ENCODE measurements at regions not wholly inside any gene's neighbourhood (a gene's known extent, or its start where the extent isn't known, plus 50 kb on each side); places are given as distances from the start of the nearest gene placed in this dataset.

DNA sequence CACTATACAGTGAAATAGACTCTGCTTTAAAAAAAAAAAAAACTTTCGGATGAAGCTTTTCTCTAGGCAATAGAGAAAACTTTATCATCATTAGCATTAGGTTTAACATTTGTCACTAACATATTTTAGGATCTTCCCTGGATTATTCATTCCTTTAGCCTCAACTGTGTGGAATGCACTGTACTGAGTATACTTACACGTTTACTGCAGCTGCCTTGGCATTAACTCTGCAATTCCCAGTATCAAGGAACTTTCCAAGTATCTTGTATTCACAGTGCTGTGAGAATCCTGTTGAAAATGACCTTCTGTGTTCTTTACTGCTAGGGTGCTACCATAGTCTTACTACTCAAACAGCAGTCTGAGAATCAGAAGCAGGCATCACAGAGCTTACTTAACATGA, 328.2 kb upstream of the COL3A1 start:
- in situ Hi-C loops (cut with HindIII; ENCODE audit: low pct_unique_long_range_greater_than_20kb, low sequenced_read_pairs), result no loop called here
- DNase-seq (ENCODE audit: low read depth, low spot score), result no peak

DNA sequence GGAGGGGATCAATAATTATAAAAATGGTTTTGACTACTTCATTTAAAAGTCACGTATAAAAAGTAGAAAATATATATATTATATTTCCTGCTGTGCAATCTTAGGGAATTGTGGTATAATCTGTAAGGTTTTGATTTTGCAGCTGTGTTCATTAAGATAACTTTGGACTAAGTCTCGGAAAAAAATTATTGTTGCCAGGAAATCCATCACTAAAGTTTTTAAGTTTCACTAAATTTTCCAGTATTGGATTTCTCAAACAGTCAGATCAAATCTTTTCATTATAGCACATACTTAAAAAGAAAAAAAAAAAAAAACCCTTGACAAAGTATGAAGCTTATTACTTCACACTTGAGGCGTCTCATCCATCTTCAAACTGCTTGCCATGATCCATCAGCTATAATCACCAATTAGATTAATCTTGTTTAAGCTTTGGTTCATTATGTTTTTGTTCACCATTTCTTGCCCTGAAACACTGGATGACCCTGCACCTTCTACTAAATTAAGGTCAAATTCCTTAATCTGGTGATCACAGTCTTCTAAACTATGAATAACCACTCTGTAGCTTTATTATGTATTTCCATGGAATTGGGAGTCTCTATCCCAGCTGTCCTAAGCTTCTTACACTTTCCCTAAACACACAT, 326.6 kb upstream of the COL3A1 start:
- in situ Hi-C loops (cut with HindIII; ENCODE audit: low pct_unique_long_range_greater_than_20kb, low sequenced_read_pairs), result no loop called here
- no peak for DNase-seq (ENCODE audit: low read depth, low spot score)

DNA sequence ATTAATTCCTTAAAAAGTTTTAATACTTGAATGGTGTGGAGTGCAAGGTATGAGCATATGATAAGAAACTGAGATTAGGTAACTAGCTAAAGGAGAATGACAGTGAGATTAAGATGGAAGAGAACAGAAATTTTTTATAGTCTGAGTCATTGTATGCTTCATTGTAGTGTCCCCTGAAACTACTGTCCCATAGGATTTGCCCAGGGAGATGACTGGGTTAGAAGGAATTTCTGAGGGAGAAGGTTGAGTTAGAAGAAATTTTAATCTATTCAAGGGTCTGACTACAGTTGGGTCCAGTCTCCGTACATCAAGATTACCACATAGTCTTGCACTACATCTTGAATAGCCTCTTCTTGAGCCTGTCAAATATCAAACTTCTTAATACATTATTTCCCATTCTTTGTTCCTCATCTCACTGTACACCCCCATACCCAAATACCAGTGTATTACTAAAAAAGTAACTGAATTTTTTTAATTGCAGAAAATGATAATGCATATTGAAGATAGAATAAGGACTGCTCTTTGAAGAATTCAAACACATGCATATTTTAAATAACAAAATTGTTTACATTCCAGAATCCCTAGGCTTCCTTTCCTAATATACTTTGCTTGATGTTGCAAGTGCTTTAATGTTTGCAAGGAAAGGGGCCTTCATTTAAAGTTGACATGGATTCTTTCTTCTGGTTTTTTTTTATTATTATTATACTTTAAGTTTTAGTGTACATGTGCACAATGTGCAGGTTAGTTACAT, 314.3 kb upstream of the COL3A1 start:
- no peak for DNase-seq (ENCODE audit: low read depth, low spot score)

GRCh38 chr2:188663301-188663700, 310.9 kb upstream of the COL3A1 start:
- no peak for DNase-seq (ENCODE audit: low read depth, low spot score)
- in situ Hi-C loops (cut with HindIII; ENCODE audit: low pct_unique_long_range_greater_than_20kb, low sequenced_read_pairs), result no loop called here

More for the DNA sequence above, 314.3 kb upstream of the COL3A1 start:
- in situ Hi-C loops (cut with HindIII; ENCODE audit: low pct_unique_long_range_greater_than_20kb, low sequenced_read_pairs), result no loop called here

GRCh38 chr2:188664416-188664815, 309.8 kb upstream of the COL3A1 start:
- in situ Hi-C loops (cut with HindIII; ENCODE audit: low pct_unique_long_range_greater_than_20kb, low sequenced_read_pairs), result no loop called here
- no peak for DNase-seq (ENCODE audit: low read depth, low spot score)

DNA sequence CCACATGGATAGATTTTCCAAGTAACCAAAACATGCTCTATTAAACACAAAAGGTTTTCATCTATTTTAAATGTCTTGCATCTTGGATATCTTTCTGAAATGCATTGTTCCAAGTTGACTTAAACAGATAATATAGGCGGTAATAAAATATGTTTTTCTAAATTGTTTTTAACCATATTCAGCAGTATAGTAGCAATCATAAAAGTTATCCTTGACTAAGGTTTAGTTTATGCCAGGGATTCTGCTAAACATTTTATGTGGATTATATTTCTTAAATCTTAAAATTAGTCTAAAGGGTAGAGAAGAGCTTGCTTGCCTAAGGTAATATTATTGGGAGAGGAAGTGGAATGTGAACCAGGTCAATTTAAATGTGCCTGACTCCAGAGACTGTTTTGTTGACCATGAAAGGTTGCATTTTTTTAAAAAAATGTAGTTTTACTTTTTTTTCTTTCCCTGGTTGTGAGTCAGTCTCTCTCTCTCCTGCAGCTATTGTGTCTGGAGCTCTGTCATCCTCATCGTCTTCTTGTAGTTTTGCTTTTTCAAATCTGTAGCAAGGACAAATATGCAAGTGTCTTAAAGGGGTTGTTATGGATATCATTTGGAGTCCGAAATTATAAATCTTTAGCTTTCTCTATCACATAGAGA, 309.1 kb upstream of the COL3A1 start:
- in situ Hi-C loops (cut with HindIII; ENCODE audit: low pct_unique_long_range_greater_than_20kb, low sequenced_read_pairs), result no loop called here
- DNase-seq (ENCODE audit: low read depth, low spot score), result no peak

- in situ Hi-C loops (cut with HindIII; ENCODE audit: low pct_unique_long_range_greater_than_20kb, low sequenced_read_pairs), result no loop called here
- DNase-seq (ENCODE audit: low read depth, low spot score), result no peak
Observed at GRCh38 chr2:188665727-188666304, 308.4 kb upstream of the COL3A1 start.

- in situ Hi-C loops (cut with HindIII; ENCODE audit: low pct_unique_long_range_greater_than_20kb, low sequenced_read_pairs), result no loop called here
Observed at GRCh38 chr2:188666503-188666902, 307.7 kb upstream of the COL3A1 start.

GRCh38 chr2:188668017-188668680, 306.0 kb upstream of the COL3A1 start:
- DNase-seq (ENCODE audit: low read depth, low spot score), result no peak
- in situ Hi-C loops (cut with HindIII; ENCODE audit: low pct_unique_long_range_greater_than_20kb, low sequenced_read_pairs), result no loop called here

More at GRCh38 chr2:188666503-188666902, 307.7 kb upstream of the COL3A1 start:
- no peak for DNase-seq (ENCODE audit: low read depth, low spot score)

GRCh38 chr2:188675391-188676009, 298.7 kb upstream of the COL3A1 start:
- no peak for DNase-seq (ENCODE audit: low read depth, low spot score)
- in situ Hi-C loops (cut with HindIII; ENCODE audit: low pct_unique_long_range_greater_than_20kb, low sequenced_read_pairs), result no loop called here

DNA sequence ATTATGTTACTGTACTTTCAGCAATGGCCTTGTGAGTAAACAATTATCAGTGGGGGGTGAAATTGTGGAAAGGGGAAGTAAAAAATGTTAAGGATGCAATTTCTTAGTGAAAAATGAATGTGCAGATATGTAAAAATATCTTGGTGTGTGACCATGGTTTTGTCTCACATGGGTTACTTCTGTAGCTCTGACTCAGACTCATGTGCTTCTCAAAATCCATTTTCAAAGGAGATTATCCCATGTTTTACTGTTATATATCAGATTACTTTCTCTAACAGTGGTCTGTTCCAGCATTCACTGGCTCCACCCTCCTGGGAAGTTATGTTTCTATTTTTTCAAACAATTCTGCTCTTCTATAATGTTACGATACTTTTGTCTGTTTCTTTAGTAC, 298.2 kb upstream of the COL3A1 start:
- in situ Hi-C loops (cut with HindIII; ENCODE audit: low pct_unique_long_range_greater_than_20kb, low sequenced_read_pairs), result no loop called here
- DNase-seq (ENCODE audit: low read depth, low spot score), result peak; percentile 41

DNA sequence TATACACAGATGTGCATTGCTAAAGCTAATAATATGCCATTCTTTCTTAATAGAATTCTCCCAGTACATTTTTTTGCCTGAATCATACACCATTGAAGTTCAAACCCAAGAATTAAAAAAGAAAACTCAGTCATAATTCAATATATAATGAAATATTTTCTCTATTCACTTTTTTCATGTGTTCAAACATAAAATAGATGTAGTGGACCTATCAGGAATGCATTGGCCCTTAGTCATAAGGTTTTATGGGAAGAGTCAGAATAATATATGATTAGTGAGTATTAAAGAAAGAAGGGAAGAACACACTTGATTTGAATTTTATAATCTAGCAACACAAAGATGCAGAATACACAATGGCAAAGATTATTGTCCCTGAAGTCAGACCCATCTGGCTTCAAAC, 297.0 kb upstream of the COL3A1 start:
- in situ Hi-C loops (cut with HindIII; ENCODE audit: low pct_unique_long_range_greater_than_20kb, low sequenced_read_pairs), result no loop called here

DNA sequence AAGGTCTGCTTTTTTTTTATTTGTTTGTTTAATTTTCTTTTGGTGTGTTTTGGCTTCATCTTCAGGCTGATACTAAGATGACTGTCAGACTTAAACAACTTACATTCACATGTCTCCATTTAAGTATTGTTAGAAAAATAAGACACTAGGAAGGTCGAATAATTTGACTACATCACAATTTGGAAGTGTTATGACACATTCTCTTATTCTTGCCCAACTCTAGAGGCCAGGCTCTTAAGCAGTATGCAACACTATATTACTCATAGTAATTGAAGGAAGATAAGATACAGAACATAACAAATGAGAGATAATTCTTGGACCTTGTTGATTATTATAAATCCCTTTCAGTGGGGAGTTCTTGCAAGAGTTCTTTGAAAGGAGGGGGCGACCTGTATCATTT, 295.3 kb upstream of the COL3A1 start:
- in situ Hi-C loops (cut with HindIII; ENCODE audit: low pct_unique_long_range_greater_than_20kb, low sequenced_read_pairs), result no loop called here
- DNase-seq (ENCODE audit: low read depth, low spot score), result no peak

More for the DNA sequence above, 297.0 kb upstream of the COL3A1 start:
- no peak for DNase-seq (ENCODE audit: low read depth, low spot score)

DNA sequence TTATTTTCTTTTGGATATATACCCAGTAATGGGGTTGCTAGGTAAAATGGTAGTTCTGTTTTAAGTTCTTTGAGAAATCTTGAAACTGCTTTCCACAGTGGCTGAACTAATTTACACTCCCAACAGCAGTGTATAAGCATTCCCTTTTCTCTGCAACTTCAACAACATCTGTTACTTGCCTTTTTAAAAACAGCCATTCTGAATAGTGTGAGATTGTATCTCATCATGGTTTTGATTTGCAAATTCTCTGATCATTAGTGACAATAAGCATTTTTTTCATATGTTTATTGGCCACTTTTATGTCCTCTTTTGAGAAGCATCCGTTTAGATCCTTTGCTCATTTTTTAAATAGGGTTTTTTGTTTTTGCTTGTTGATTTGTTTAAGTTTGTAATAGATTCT, 291.3 kb upstream of the COL3A1 start:
- in situ Hi-C loops (cut with HindIII; ENCODE audit: low pct_unique_long_range_greater_than_20kb, low sequenced_read_pairs), result no loop called here
- DNase-seq (ENCODE audit: low read depth, low spot score), result no peak

DNA sequence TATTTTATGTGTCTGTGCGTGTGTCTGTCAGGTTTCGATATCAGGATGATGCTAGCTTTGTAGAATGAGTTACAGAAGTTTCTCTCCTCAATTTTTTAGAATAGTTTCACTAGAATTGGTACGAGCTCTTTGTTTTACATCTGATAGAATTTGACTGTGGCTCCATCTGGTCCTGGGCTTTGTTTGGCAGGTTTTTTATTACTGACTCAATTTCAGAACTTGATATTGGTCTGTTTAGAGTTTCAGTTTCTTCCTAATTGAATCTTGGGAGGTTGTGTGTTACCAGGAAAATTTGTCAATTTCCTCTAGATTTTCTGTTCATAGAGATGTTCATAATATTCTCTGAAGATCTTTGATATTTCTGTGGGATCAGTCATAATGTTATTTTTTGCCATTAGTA, 289.4 kb upstream of the COL3A1 start:
- DNase-seq (ENCODE audit: low read depth, low spot score), result no peak
- in situ Hi-C loops (cut with HindIII; ENCODE audit: low pct_unique_long_range_greater_than_20kb, low sequenced_read_pairs), result no loop called here

- no peak for DNase-seq (ENCODE audit: low read depth, low spot score)
- in situ Hi-C loops (cut with HindIII; ENCODE audit: low pct_unique_long_range_greater_than_20kb, low sequenced_read_pairs), result no loop called here
Observed at GRCh38 chr2:188693111-188693510, 281.1 kb upstream of the COL3A1 start.

- in situ Hi-C loops (cut with HindIII; ENCODE audit: low pct_unique_long_range_greater_than_20kb, low sequenced_read_pairs), result no loop called here
- DNase-seq (ENCODE audit: low read depth, low spot score), result no peak
Observed at GRCh38 chr2:188693771-188694170, 280.4 kb upstream of the COL3A1 start.

DNA sequence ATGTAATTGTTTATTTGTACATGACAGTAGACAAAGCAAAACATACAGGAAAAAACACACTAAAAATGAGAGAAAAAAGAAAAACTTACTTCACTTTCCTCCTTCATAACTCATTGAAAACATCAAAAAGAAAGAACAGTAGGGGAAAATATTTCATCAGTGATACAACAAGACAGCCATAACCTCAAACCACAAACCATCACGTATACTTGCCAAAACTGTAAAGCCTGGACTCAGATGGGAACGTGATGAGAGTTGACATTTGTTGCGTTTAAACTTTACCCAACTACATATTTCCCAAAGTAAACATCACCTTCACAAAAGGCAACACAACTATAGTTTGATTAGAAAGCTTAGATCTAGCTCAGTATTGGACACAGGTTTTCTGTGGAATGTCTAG, 278.2 kb upstream of the COL3A1 start:
- in situ Hi-C loops (cut with HindIII; ENCODE audit: low pct_unique_long_range_greater_than_20kb, low sequenced_read_pairs), result no loop called here
- DNase-seq (ENCODE audit: low read depth, low spot score), result no peak
